ENCODE measurements at regions not wholly inside any gene's neighbourhood (a gene's known extent, or its start where the extent isn't known, plus 50 kb on each side); places are given as distances from the start of the nearest gene placed in this dataset.

DNA sequence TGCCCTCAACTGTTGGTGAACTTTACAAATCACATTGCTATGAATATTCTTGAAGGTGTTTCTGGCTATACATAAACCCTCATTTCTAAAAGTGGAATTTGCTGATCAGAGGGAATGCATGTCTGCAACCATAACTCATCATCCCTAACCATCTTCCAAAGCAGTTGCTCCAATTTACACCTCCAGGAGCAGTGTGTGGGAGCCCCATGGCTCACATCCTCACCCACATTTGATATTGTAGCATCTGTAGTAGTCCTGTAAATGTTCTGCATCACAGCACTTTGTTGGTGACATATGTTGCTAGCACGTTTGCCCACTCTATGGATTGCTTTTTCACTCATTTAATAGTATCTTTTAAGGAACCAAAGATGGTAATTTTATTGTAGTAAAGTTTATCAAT lies 183.8 kb upstream of the SMLR1 start:
- TF ChIP-seq CTCF (IDR thresholded peaks at IDR 0.05) (no peak), EZH2phosphoT487 (IDR thresholded peaks at IDR 0.05) (no peak)
